ENCODE measurements at regions not wholly inside any gene's neighbourhood (a gene's known extent, or its start where the extent isn't known, plus 50 kb on each side); places are given as distances from the start of the nearest gene placed in this dataset.

- no peak for DNase-seq
Observed at GRCh38 chr10:130728531-130729215, 582.8 kb downstream of the TCERG1L start.

GRCh38 chr10:130729876-130730275 is 581.6 kb downstream of the TCERG1L start:
- no peak for DNase-seq

- DNase-seq, result no peak
Observed at GRCh38 chr10:130737186-130737585, 574.3 kb downstream of the TCERG1L start.

GRCh38 chr10:130737621-130738020 is 573.9 kb downstream of the TCERG1L start:
- no peak for DNase-seq

- no peak for DNase-seq
Observed at GRCh38 chr10:130739016-130739756, 572.3 kb downstream of the TCERG1L start.

GRCh38 chr10:130739757-130740145 is 571.8 kb downstream of the TCERG1L start:
- no peak for DNase-seq

- no peak for DNase-seq
Observed at GRCh38 chr10:130740166-130740565, 571.4 kb downstream of the TCERG1L start.

GRCh38 chr10:130740915-130741750 is 570.4 kb downstream of the TCERG1L start:
- DNase-seq, result no peak

- no peak for DNase-seq
Observed at GRCh38 chr10:130741901-130742855, 569.3 kb downstream of the TCERG1L start.

GRCh38 chr10:130742941-130743675 is 568.4 kb downstream of the TCERG1L start:
- DNase-seq, result no peak

- DNase-seq, result no peak
Observed at GRCh38 chr10:130743751-130744271, 567.7 kb downstream of the TCERG1L start.

GRCh38 chr10:130744631-130745030 is 566.9 kb downstream of the TCERG1L start:
- DNase-seq, result no peak

- no peak for DNase-seq
Observed at GRCh38 chr10:130745251-130745650, 566.3 kb downstream of the TCERG1L start.

GRCh38 chr10:130745821-130746220 is 565.7 kb downstream of the TCERG1L start:
- no peak for DNase-seq

GRCh38 chr10:130746311-130746710 is 565.2 kb downstream of the TCERG1L start:
- DNase-seq, result no peak

- DNase-seq, result no peak
Observed at GRCh38 chr10:130747356-130747755, 564.2 kb downstream of the TCERG1L start.

GRCh38 chr10:130747946-130748345 is 563.6 kb downstream of the TCERG1L start:
- no peak for DNase-seq

GRCh38 chr10:130748409-130749057 is 563.0 kb downstream of the TCERG1L start:
- no peak for DNase-seq

GRCh38 chr10:130749911-130750310 is 561.6 kb downstream of the TCERG1L start:
- DNase-seq, result no peak

- DNase-seq, result no peak
Observed at GRCh38 chr10:130750441-130750840, 561.1 kb downstream of the TCERG1L start.

Measured in activated CD4-positive, alpha-beta T cell treated with anti-CD3 and anti-CD28 coated beads, Interleukin-2, amount 50 U/mL, for 1 hour (primary cell).